HepG2 (cell line): ENCODE measurements at regions not wholly inside any gene's neighbourhood (a gene's known extent, or its start where the extent isn't known, plus 50 kb on each side); places are given as distances from the start of the nearest gene placed in this dataset.

ENCODE experiments used
- BCL3 ChIP-seq: sonication (generic); formaldehyde crosslinking; IDR thresholded peaks from 2 replicates; pipeline ENCODE4 v1.5.1; 2020; ENCODE audit warnings: mild to moderate bottlenecking, missing genetic modification reagents, moderate library complexity
- HES4 ChIP-seq: sonication (generic); formaldehyde crosslinking; IDR thresholded peaks from 2 replicates; pipeline ENCODE4 v1.9.0; 2021; ENCODE audit warnings: mild to moderate bottlenecking, missing genetic modification reagents, borderline replicate concordance
- RFXANK ChIP-seq: IDR thresholded peaks from 2 replicates; pipeline ENCODE4 v1.6.1; 2016
- SALL2 ChIP-seq: sonication (generic); formaldehyde crosslinking; IDR thresholded peaks from 2 replicates; pipeline ENCODE4 v1.8.1; 2023; ENCODE audit warnings: mild to moderate bottlenecking, missing genetic modification reagents, inconsistent platforms
- YEATS2 ChIP-seq: sonication (generic); formaldehyde crosslinking; IDR thresholded peaks from 2 replicates; pipeline ENCODE4 v1.4.0; 2020; ENCODE audit warnings: missing genetic modification reagents, borderline replicate concordance
- ZNF329 ChIP-seq: sonication (generic); formaldehyde crosslinking; IDR thresholded peaks from 2 replicates; pipeline ENCODE4 v1.9.0; 2021; ENCODE audit warnings: low read depth, mild to moderate bottlenecking, missing genetic modification reagents
- ZNF343 ChIP-seq: sonication (generic); formaldehyde crosslinking; IDR thresholded peaks from 2 replicates; pipeline ENCODE4 v1.4.0; 2020; ENCODE audit warnings: mild to moderate bottlenecking, missing genetic modification reagents
- ZNF770 ChIP-seq: sonication (generic); formaldehyde crosslinking; IDR thresholded peaks from 2 replicates; pipeline ENCODE4 v1.5.0; 2020; ENCODE audit warnings: mild to moderate bottlenecking, missing genetic modification reagents
- TF ChIP-seq, protein P1 (sequence below): sonication (generic); formaldehyde crosslinking; IDR thresholded peaks from 2 replicates; pipeline ENCODE4 v1.5.1; 2020; ENCODE audit warnings: missing genetic modification reagents, mild to moderate bottlenecking, borderline replicate concordance
- TF ChIP-seq, protein P2 (sequence below): sonication (generic); formaldehyde crosslinking; IDR thresholded peaks from 2 replicates; pipeline ENCODE4 v1.5.0; 2020; ENCODE audit warnings: missing genetic modification reagents

DNA sequence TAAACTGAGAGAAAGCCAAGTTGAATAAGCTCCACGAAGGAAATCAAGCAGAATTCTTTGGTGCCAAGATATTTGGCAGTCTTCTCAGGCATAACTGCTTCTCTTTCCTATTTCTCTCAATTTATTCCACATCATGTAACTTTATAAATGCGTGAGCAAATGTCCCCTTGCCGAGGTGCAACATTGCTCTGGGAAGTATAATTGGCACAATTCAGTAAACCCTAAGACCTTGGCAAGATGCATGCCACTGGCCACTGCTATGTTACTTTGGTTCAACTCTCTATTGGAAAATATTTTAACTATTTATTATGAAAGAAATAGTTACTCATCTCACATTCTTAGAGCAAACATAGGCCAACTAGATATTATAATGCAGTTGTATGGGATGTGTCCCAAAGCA is 170.2 kb downstream of the SUCNR1 start (continued):
- no peak for TF ChIP-seq SALL2 (CRISPR knock-in tag)
- TF ChIP-seq ZNF770 (CRISPR knock-in tag) = no peak
- TF ChIP-seq, protein P1, sequence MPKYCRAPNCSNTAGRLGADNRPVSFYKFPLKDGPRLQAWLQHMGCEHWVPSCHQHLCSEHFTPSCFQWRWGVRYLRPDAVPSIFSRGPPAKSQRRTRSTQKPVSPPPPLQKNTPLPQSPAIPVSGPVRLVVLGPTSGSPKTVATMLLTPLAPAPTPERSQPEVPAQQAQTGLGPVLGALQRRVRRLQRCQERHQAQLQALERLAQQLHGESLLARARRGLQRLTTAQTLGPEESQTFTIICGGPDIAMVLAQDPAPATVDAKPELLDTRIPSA (CRISPR knock-in tag) = no peak
- TF ChIP-seq, protein P2, sequence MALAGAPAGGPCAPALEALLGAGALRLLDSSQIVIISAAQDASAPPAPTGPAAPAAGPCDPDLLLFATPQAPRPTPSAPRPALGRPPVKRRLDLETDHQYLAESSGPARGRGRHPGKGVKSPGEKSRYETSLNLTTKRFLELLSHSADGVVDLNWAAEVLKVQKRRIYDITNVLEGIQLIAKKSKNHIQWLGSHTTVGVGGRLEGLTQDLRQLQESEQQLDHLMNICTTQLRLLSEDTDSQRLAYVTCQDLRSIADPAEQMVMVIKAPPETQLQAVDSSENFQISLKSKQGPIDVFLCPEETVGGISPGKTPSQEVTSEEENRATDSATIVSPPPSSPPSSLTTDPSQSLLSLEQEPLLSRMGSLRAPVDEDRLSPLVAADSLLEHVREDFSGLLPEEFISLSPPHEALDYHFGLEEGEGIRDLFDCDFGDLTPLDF (CRISPR knock-in tag) = no peak
- TF ChIP-seq BCL3 = no peak
- no peak for TF ChIP-seq YEATS2 (CRISPR knock-in tag)
- TF ChIP-seq HES4 (CRISPR knock-in tag) = no peak
- no peak for TF ChIP-seq ZNF343 (CRISPR knock-in tag)
- no peak for TF ChIP-seq ZNF329 (CRISPR knock-in tag)
- no peak for TF ChIP-seq RFXANK (CRISPR knock-in tag)
